ENCODE measurements at regions not wholly inside any gene's neighbourhood (a gene's known extent, or its start where the extent isn't known, plus 50 kb on each side); places are given as distances from the start of the nearest gene placed in this dataset.

- dilution Hi-C loops (cut with MboI; ENCODE audit: extremely low pct_ligation_motif_present, low sequenced_read_pairs) (no loop called here), intact Hi-C loops (cut with micrococcal nuclease) (no loop called here)
- no peak overlapping the region for H2AFZ ChIP-seq (ENCODE audit: low read depth, low read length)
- BruUV-seq (replicated peaks), result no TSS peak
- no peak overlapping the region for H3K27ac ChIP-seq (ENCODE audit: insufficient read depth, low read depth, low read length)
- DNase-seq (ENCODE audit: low read depth, low spot score) (no peak), FAIRE-seq (no peak)
- no peaks in the 10 kb centered on the region for H3K9me1 ChIP-seq (replicated peaks; ENCODE audit: control insufficient read depth, extremely low read depth, insufficient read depth, low read length)
- no peak overlapping the region for H3K4me2 ChIP-seq (ENCODE audit: insufficient read depth, low read length)
- no peaks in the 10 kb centered on the region for H3K27me3 ChIP-seq (ENCODE audit: control insufficient read depth in 2 of 2, insufficient read depth in 2 of 2, low read length in 2 of 2)
- no peaks in the 10 kb centered on the region for H4K20me1 ChIP-seq (replicated peaks; ENCODE audit: control insufficient read depth, extremely low read depth, insufficient read depth, low read length)
- POLR2A ChIA-PET, result no interaction called here
- no peaks in the 10 kb centered on the region for H3K79me2 ChIP-seq (ENCODE audit: control insufficient read depth, insufficient read depth, low read length)
- TF ChIP-seq, protein P1, sequence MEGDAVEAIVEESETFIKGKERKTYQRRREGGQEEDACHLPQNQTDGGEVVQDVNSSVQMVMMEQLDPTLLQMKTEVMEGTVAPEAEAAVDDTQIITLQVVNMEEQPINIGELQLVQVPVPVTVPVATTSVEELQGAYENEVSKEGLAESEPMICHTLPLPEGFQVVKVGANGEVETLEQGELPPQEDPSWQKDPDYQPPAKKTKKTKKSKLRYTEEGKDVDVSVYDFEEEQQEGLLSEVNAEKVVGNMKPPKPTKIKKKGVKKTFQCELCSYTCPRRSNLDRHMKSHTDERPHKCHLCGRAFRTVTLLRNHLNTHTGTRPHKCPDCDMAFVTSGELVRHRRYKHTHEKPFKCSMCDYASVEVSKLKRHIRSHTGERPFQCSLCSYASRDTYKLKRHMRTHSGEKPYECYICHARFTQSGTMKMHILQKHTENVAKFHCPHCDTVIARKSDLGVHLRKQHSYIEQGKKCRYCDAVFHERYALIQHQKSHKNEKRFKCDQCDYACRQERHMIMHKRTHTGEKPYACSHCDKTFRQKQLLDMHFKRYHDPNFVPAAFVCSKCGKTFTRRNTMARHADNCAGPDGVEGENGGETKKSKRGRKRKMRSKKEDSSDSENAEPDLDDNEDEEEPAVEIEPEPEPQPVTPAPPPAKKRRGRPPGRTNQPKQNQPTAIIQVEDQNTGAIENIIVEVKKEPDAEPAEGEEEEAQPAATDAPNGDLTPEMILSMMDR (IDR thresholded peaks at IDR 0.05; ENCODE audit: extremely low read depth in 1 of 2, insufficient read depth in 1 of 2, low read depth in 1 of 2, low read length in 2 of 2), result no peak
- TF ChIP-seq FOS (IDR thresholded peaks at IDR 0.05; ENCODE audit: borderline replicate concordance, insufficient read depth, low read length) (no peak), GATA2 (IDR thresholded peaks at IDR 0.05; ENCODE audit: insufficient read depth, insufficient read length, low read depth, low read length) (no peak), EZH2 (IDR thresholded peaks at IDR 0.05; ENCODE audit: borderline replicate concordance, low read depth, low read length, severe bottlenecking) (no peak), JUN (IDR thresholded peaks at IDR 0.05; ENCODE audit: borderline replicate concordance, insufficient read depth, insufficient read length, low read depth) (no peak), MAX (IDR thresholded peaks at IDR 0.05; ENCODE audit: insufficient read depth, insufficient read length) (no peak), MYC (IDR thresholded peaks at IDR 0.05; ENCODE audit: low read depth, low read length) (no peak), POLR2AphosphoS5 (IDR thresholded peaks at IDR 0.05; ENCODE audit: insufficient read depth, low read depth, low read length) (no peak), POLR2A (IDR thresholded peaks at IDR 0.05; ENCODE audit: low read depth, low read length) (no peak)
- H3K36me3 ChIP-seq (ENCODE audit: control insufficient read depth in 2 of 2, extremely low read depth in 1 of 2, insufficient read depth in 2 of 2, low read length in 2 of 2), result no peaks in the 10 kb centered on the region
- no peak overlapping the region for H3K4me3 ChIP-seq (replicated peaks in 1 of 3; ENCODE audit: insufficient read depth in 1 of 3, low read depth in 1 of 3, low read length in 3 of 3)
- H3K4me1 ChIP-seq (ENCODE audit: control insufficient read depth, extremely low read depth, insufficient read depth, low read length), result no peaks in the 10 kb centered on the region
- H3K9ac ChIP-seq (replicated peaks; ENCODE audit: extremely low read depth, insufficient read depth, low read length), result no peak overlapping the region
- CTCF ChIA-PET, result no interaction called here
- H3K9me3 ChIP-seq (replicated peaks; ENCODE audit: control insufficient read depth, insufficient read depth, low read length), result peaks cover 9% of the 10 kb centered on the region
Observed at GRCh38 chr14:97705976-97706375, 908.8 kb downstream of the VRK1 start.
